ENCODE measurements at regions not wholly inside any gene's neighbourhood (a gene's known extent, or its start where the extent isn't known, plus 50 kb on each side); places are given as distances from the start of the nearest gene placed in this dataset.

GRCh38 chr7:8380130-8380529 is 53.3 kb upstream of the NXPH1 start:
- no peak for DNase-seq

- DNase-seq = peak; percentile 58
Measured at GRCh38 chr7:8382004-8382730, 51.2 kb upstream of the NXPH1 start.

Data from eye (tissue), 1 donor.